AG09309 (cell line): ENCODE measurements at regions not wholly inside any gene's neighbourhood (a gene's known extent, or its start where the extent isn't known, plus 50 kb on each side); places are given as distances from the start of the nearest gene placed in this dataset.

ENCODE experiments used
- DNase-seq: peaks from one replicate; pipeline ENCODE4 v3.0.0-alpha.2; 2010; ENCODE audit warnings: low read depth
- H3K4me3 ChIP-seq: 2 replicates; pipeline ENCODE4 v1.5.1; 2011; ENCODE audit warnings: mild to moderate bottlenecking, low read depth, low read length, moderate library complexity; ENCODE audit not compliant: control insufficient read depth
- CTCF ChIP-seq: IDR thresholded peaks from 2 replicates; pipeline ENCODE4 v1.5.1; 2011; ENCODE audit warnings: mild to moderate bottlenecking, low read depth, low read length, inconsistent platforms; ENCODE audit not compliant: insufficient read depth, control insufficient read depth; ENCODE audit errors: missing control alignments

- TF ChIP-seq CTCF, result no peak
- no peak overlapping the region for H3K4me3 ChIP-seq
- DNase-seq, result no peak
Observed at GRCh38 chr2:167803449-167803988, 443.9 kb downstream of the STK39 start.

- no peak overlapping the region for H3K4me3 ChIP-seq
- no peak for TF ChIP-seq CTCF
- no peak for DNase-seq
Observed at GRCh38 chr2:167794554-167795255, 452.7 kb downstream of the STK39 start.

GRCh38 chr2:167793725-167794124 lies 453.7 kb downstream of the STK39 start:
- no peak overlapping the region for H3K4me3 ChIP-seq
- TF ChIP-seq CTCF, result no peak
- no peak for DNase-seq

- H3K4me3 ChIP-seq, result no peak overlapping the region
- TF ChIP-seq CTCF, result no peak
- no peak for DNase-seq
Observed at GRCh38 chr2:167792126-167792525, 455.3 kb downstream of the STK39 start.

- no peak for DNase-seq
- TF ChIP-seq CTCF, result no peak
- H3K4me3 ChIP-seq, result no peak overlapping the region
Observed at GRCh38 chr2:167790781-167791450, 456.5 kb downstream of the STK39 start.

GRCh38 chr2:167790189-167790588 lies 457.2 kb downstream of the STK39 start:
- no peak overlapping the region for H3K4me3 ChIP-seq
- no peak for DNase-seq
- TF ChIP-seq CTCF, result no peak
